ENCODE measurements at regions not wholly inside any gene's neighbourhood (a gene's known extent, or its start where the extent isn't known, plus 50 kb on each side); places are given as distances from the start of the nearest gene placed in this dataset.
"Not testable (repeated sequence)": the region's sequence is repeated elsewhere in the genome, so short reads cannot be mapped to it uniquely, and the experiment has no call there.

DNA sequence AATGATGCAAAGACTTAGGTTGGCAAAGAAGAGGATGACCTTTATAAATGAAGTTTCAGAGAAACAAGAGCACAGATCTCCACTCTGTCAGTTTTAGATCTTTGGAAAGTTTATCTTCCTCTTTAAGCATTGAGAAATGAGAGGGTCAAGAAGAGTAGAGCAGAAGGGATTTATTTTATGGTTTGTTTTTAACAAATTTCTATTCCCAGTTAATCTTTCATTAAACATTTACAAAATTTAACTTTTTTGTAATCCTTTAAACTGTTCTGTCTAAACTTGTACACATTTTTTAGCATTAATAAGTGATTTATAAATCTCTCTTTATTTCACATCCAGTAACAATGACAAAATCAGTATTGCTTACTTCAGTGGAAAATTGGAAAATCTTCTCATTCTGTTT lies 875.0 kb upstream of the IGFBP7 start:
- H3K36me3 ChIP-seq (ENCODE audit: insufficient read depth, low read length) = no peaks in the 10 kb centered on the region
- H3K9me3 ChIP-seq (ENCODE audit: low read length) = no peaks in the 10 kb centered on the region
- H3K4me3 ChIP-seq (ENCODE audit: low read length) = no peak overlapping the region
- no peak overlapping the region for H2AFZ ChIP-seq (ENCODE audit: low read depth, low read length)
- no peaks in the 10 kb centered on the region for H3K27me3 ChIP-seq (ENCODE audit: insufficient read depth, low read length)
- H3K4me1 ChIP-seq (ENCODE audit: insufficient read depth, low read length) = no peaks in the 10 kb centered on the region

DNA sequence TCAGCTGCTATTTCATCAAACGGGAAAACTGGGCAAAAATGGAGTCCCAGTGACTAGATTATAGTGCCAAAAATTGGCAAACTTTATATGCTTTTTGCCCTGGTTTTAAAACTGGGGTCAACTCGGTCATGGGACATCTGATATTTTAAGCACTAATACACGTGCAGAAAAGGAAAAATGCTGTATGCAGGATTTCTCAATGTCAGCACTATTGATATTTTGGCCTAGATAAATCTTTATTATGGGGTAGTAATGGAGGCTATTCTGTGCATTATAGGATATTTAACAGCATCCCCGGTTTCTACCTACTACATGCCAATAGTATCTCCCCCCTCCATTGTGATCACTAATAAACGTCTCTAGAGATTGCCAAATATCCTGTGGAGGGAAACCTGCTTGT lies 870.9 kb upstream of the IGFBP7 start:
- H3K36me3 ChIP-seq (ENCODE audit: insufficient read depth, low read length) = no peaks in the 10 kb centered on the region
- H3K4me1 ChIP-seq (ENCODE audit: insufficient read depth, low read length) = no peaks in the 10 kb centered on the region
- H3K4me3 ChIP-seq (ENCODE audit: low read length) = no peak overlapping the region
- H2AFZ ChIP-seq (ENCODE audit: low read depth, low read length) = no peak overlapping the region
- H3K9me3 ChIP-seq (ENCODE audit: low read length) = no peaks in the 10 kb centered on the region
- H3K27me3 ChIP-seq (ENCODE audit: insufficient read depth, low read length) = no peaks in the 10 kb centered on the region

GRCh38 chr4:57974821-57975220 lies 864.6 kb upstream of the IGFBP7 start:
- Histone ChIP-seq H2AFZ (ENCODE audit: low read depth, low read length) (no peak overlapping the region), H3K36me3 (ENCODE audit: insufficient read depth, low read length) (no peaks in the 10 kb centered on the region), H3K4me3 (ENCODE audit: low read length) (no peak overlapping the region), H3K27me3 (ENCODE audit: insufficient read depth, low read length) (no peaks in the 10 kb centered on the region), H3K9me3 (ENCODE audit: low read length) (no peaks in the 10 kb centered on the region), H3K4me1 (ENCODE audit: insufficient read depth, low read length) (no peaks in the 10 kb centered on the region)

DNA sequence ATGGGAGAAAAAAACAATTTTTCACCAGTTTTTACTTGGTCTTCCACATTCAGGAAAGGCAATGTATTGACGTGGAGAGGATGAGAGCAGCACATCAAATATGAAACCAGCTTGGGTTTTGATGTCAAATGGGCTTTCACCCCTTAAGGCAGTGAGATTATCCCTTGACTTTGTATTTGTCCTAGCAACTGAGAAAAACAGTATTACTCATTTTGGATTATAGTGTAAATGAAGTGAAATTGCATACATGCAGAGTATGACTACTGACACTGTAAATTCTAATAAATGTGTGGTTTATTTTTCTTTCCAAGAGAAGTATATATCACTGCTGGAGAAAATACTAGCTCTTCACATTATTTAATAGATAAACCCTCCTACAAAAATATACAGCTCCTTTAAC lies 863.6 kb upstream of the IGFBP7 start:
- Histone ChIP-seq H3K36me3 (ENCODE audit: insufficient read depth, low read length) (no peaks in the 10 kb centered on the region), H2AFZ (ENCODE audit: low read depth, low read length) (no peak overlapping the region), H3K27me3 (ENCODE audit: insufficient read depth, low read length) (no peaks in the 10 kb centered on the region), H3K4me3 (ENCODE audit: low read length) (no peak overlapping the region), H3K9me3 (ENCODE audit: low read length) (no peaks in the 10 kb centered on the region), H3K4me1 (ENCODE audit: insufficient read depth, low read length) (no peaks in the 10 kb centered on the region)

GRCh38 chr4:57971261-57971660 lies 861.1 kb upstream of the IGFBP7 start:
- no peaks in the 10 kb centered on the region for H3K9me3 ChIP-seq (ENCODE audit: low read length)
- H3K4me3 ChIP-seq (ENCODE audit: low read length) = no peak overlapping the region
- no peak overlapping the region for H2AFZ ChIP-seq (ENCODE audit: low read depth, low read length)
- H3K27me3 ChIP-seq (ENCODE audit: insufficient read depth, low read length) = no peaks in the 10 kb centered on the region
- H3K4me1 ChIP-seq (ENCODE audit: insufficient read depth, low read length) = no peaks in the 10 kb centered on the region
- H3K36me3 ChIP-seq (ENCODE audit: insufficient read depth, low read length) = no peaks in the 10 kb centered on the region

DNA sequence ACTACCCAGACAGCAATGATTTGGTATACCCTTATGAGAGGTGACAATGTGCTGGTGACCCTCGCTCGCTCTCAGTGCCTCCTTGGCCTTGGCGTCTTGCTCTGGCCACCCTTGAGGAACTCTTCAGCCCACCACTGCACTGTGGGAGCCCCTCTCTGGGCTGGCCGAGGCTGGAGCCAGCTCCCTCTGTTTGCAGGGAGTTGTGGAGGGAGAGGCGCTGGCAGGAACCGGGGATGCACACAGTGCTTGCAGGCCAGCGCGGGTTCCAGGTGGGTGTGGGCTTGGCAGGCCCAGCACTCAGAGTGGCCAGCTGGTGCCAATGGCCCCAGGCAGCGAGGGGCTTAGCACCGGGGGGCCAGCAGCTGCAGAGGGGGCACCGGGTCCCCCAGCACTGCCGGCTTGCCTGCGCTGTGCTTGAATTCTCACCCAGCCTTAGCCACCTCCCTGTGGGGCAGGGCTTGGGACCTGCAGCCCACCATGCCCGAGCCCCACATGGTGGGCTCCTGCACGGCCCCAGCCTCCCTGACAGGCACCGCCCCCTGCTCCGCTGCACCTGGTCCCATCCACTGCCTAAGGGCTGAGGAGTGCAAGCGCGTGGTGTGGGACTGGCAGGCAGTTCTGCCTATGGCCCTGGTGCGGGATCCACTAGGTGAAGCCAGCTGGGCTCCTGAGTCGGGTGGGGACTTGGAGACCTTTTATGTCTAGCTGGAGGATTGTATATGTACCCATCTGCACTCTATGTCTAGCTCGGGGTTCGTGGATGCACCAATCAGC lies 857.0 kb upstream of the IGFBP7 start:
- no peaks in the 10 kb centered on the region for H3K9me3 ChIP-seq (ENCODE audit: low read length)
- H2AFZ ChIP-seq (ENCODE audit: low read depth, low read length) = no peak overlapping the region
- H3K36me3 ChIP-seq (ENCODE audit: insufficient read depth, low read length) = no peaks in the 10 kb centered on the region
- H3K4me3 ChIP-seq (ENCODE audit: low read length) = no peak overlapping the region
- no peaks in the 10 kb centered on the region for H3K4me1 ChIP-seq (ENCODE audit: insufficient read depth, low read length)
- no peaks in the 10 kb centered on the region for H3K27me3 ChIP-seq (ENCODE audit: insufficient read depth, low read length)

DNA sequence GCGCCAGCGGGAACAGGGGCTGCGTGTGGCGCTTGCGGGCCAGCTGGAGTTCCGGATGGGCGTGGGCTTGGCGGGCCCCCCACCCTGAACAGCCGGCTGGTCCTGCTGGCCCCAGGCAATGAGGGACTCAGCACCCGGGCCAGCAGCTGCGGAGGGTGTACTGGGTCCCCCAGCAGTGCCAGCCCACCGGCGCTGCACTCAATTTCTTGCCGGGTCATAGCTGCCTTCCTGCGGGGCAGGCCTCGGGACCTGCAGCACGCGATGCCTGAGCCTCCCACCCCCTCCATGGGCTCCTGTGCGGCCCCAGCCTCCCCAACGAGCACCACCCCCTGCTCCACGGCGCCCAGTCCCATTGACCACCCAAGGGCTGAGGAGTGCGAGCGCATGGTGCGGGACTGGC lies 855.2 kb upstream of the IGFBP7 start:
- not testable (repeated sequence) for H3K36me3 ChIP-seq (ENCODE audit: insufficient read depth, low read length); H3K9me3 ChIP-seq (ENCODE audit: low read length); H2AFZ ChIP-seq (ENCODE audit: low read depth, low read length); H3K4me1 ChIP-seq (ENCODE audit: insufficient read depth, low read length); H3K4me3 ChIP-seq (ENCODE audit: low read length); H3K27me3 ChIP-seq (ENCODE audit: insufficient read depth, low read length)

GRCh38 chr4:57945298-57945697 lies 835.1 kb upstream of the IGFBP7 start:
- Histone ChIP-seq H3K27me3 (ENCODE audit: insufficient read depth, low read length) (no peaks in the 10 kb centered on the region), H3K9me3 (ENCODE audit: low read length) (no peaks in the 10 kb centered on the region), H3K4me1 (ENCODE audit: insufficient read depth, low read length) (no peaks in the 10 kb centered on the region), H2AFZ (ENCODE audit: low read depth, low read length) (no peak overlapping the region), H3K36me3 (ENCODE audit: insufficient read depth, low read length) (no peaks in the 10 kb centered on the region), H3K4me3 (ENCODE audit: low read length) (no peak overlapping the region)

DNA sequence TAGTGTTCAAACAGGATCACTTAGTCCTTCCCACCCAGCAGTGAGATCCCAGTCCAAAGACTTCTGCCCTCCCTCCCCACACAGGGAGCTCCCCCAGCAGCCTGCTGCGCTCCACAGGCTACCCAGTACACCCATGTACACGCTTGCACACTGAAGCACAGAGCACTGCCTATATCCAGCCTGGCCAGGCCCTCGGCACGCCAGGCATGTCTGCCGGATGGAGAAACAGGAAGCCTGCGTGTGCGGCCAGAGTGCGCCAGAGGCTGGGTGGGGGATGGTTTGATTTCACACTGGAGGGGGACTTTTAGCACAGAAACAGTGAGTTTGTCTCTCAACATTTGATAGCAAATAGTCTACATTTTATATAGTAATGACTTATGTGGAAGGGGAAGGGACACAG lies 833.5 kb upstream of the IGFBP7 start:
- Histone ChIP-seq H3K27me3 (ENCODE audit: insufficient read depth, low read length) (no peaks in the 10 kb centered on the region), H3K4me1 (ENCODE audit: insufficient read depth, low read length) (no peaks in the 10 kb centered on the region), H3K4me3 (ENCODE audit: low read length) (no peak overlapping the region), H3K9me3 (ENCODE audit: low read length) (no peaks in the 10 kb centered on the region), H3K36me3 (ENCODE audit: insufficient read depth, low read length) (no peaks in the 10 kb centered on the region), H2AFZ (ENCODE audit: low read depth, low read length) (no peak overlapping the region)

DNA sequence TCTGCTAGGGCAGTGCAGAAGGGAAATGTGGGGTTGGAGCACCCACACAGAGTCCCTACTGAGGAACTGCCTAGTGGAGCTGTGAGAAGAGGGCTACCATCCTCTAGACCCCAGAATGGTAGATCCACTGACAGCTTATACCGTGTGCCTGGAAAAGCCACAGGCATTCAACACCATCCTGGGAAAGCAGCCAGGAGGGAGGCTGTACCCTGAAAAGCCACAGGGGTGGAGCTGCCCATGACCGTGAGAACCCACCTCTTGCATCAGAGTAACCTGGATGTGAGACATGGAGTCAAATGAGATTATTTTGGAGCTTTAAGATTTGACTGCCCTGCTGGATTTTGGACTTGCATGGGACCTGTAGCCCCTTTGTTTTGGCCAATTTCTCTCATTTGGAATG lies 827.1 kb upstream of the IGFBP7 start:
- not testable (repeated sequence) for H3K36me3 ChIP-seq (ENCODE audit: insufficient read depth, low read length); H2AFZ ChIP-seq (ENCODE audit: low read depth, low read length); H3K4me3 ChIP-seq (ENCODE audit: low read length); H3K4me1 ChIP-seq (ENCODE audit: insufficient read depth, low read length); H3K27me3 ChIP-seq (ENCODE audit: insufficient read depth, low read length); H3K9me3 ChIP-seq (ENCODE audit: low read length)

GRCh38 chr4:57926311-57926710 lies 816.1 kb upstream of the IGFBP7 start:
- Histone ChIP-seq H3K36me3 (ENCODE audit: insufficient read depth, low read length) (no peaks in the 10 kb centered on the region), H3K9me3 (ENCODE audit: low read length) (no peaks in the 10 kb centered on the region), H3K4me3 (ENCODE audit: low read length) (no peak overlapping the region), H2AFZ (ENCODE audit: low read depth, low read length) (no peak overlapping the region), H3K4me1 (ENCODE audit: insufficient read depth, low read length) (no peaks in the 10 kb centered on the region), H3K27me3 (ENCODE audit: insufficient read depth, low read length) (no peaks in the 10 kb centered on the region)

- Histone ChIP-seq H3K36me3 (ENCODE audit: insufficient read depth, low read length) (no peaks in the 10 kb centered on the region), H3K4me3 (ENCODE audit: low read length) (no peak overlapping the region), H2AFZ (ENCODE audit: low read depth, low read length) (no peak overlapping the region), H3K27me3 (ENCODE audit: insufficient read depth, low read length) (no peaks in the 10 kb centered on the region), H3K9me3 (ENCODE audit: low read length) (no peaks in the 10 kb centered on the region), H3K4me1 (ENCODE audit: insufficient read depth, low read length) (no peaks in the 10 kb centered on the region)
These were observed 814.8 kb upstream of the IGFBP7 start for GRCh38 chr4:57924951-57925350.

GRCh38 chr4:57916479-57916878 lies 806.3 kb upstream of the IGFBP7 start:
- Histone ChIP-seq H3K4me1 (ENCODE audit: insufficient read depth, low read length) (no peaks in the 10 kb centered on the region), H3K9me3 (ENCODE audit: low read length) (no peaks in the 10 kb centered on the region), H3K36me3 (ENCODE audit: insufficient read depth, low read length) (no peaks in the 10 kb centered on the region), H3K27me3 (ENCODE audit: insufficient read depth, low read length) (no peaks in the 10 kb centered on the region), H3K4me3 (ENCODE audit: low read length) (no peak overlapping the region), H2AFZ (ENCODE audit: low read depth, low read length) (no peak overlapping the region)

DNA sequence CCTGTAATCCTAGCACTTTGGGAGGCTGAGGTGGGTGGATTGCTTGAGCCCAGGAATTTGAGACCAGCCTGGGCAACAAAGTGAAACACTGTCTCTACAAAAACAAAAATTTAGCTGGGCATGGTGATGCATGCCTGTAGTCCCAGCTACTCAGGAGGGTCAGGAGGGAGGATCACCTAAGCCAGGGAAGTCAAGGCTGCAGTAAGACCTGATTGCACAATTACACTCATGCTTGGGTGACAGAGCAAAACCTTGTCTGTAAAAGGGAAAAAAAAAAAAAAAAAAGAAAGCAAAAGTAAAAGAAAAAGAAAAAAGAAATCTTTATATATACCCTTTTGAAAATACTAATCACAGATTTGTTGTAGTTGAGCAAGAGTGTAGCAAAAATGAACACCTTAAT lies 801.0 kb upstream of the IGFBP7 start:
- Histone ChIP-seq H3K4me3 (ENCODE audit: low read length) (no peak overlapping the region), H3K36me3 (ENCODE audit: insufficient read depth, low read length) (no peaks in the 10 kb centered on the region), H3K9me3 (ENCODE audit: low read length) (no peaks in the 10 kb centered on the region), H2AFZ (ENCODE audit: low read depth, low read length) (no peak overlapping the region), H3K27me3 (ENCODE audit: insufficient read depth, low read length) (no peaks in the 10 kb centered on the region), H3K4me1 (ENCODE audit: insufficient read depth, low read length) (no peaks in the 10 kb centered on the region)
